ENCODE measurements at regions not wholly inside any gene's neighbourhood (a gene's known extent, or its start where the extent isn't known, plus 50 kb on each side); places are given as distances from the start of the nearest gene placed in this dataset.
"Not testable (repeated sequence)": the region's sequence is repeated elsewhere in the genome, so short reads cannot be mapped to it uniquely, and the experiment has no call there.

DNA sequence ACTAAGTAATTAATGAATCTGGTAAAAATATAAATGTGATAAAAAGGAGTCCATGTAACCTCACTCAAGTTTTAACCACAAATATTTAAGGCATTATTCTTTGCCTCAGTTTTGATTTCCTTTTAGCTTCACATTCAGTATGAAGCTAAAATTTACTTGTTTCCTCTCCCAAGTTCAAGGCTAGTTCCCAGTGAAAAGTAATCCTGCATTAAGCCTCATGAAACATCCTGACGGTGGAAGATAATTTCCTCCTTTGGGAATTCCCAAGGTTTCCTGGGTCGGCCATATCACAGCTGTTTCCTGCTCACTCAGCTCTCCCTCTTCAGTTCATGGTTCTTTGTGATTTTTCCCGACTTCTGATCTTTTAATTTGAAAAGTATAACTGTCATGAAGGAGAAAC lies 1256.8 kb upstream of the FLRT2 start:
- no peak overlapping the region for H3K4me3 ChIP-seq (ENCODE audit: low read depth in 1 of 2, low read length in 2 of 2)
- H3K4me1 ChIP-seq (ENCODE audit: control insufficient read depth in 1 of 2, insufficient read depth in 2 of 2, low read length in 2 of 2), result no peaks in the 10 kb centered on the region
- H3K9me3 ChIP-seq (ENCODE audit: control insufficient read depth in 1 of 2, low read length in 2 of 2), result peaks cover 10 to 12% of the 10 kb centered on the region in 2 donors
- no peaks in the 10 kb centered on the region for H3K27me3 ChIP-seq (ENCODE audit: control insufficient read depth in 1 of 2, insufficient read depth in 2 of 2, low read length in 2 of 2)
- no peak overlapping the region for H3K9ac ChIP-seq (ENCODE audit: low read depth in 1 of 2, low read length in 2 of 2)
- H3K36me3 ChIP-seq (ENCODE audit: control insufficient read depth in 1 of 2, insufficient read depth in 2 of 2, low read length in 2 of 2), result no peaks in the 10 kb centered on the region
- no peak overlapping the region for H3K27ac ChIP-seq (ENCODE audit: low read depth, low read length)

DNA sequence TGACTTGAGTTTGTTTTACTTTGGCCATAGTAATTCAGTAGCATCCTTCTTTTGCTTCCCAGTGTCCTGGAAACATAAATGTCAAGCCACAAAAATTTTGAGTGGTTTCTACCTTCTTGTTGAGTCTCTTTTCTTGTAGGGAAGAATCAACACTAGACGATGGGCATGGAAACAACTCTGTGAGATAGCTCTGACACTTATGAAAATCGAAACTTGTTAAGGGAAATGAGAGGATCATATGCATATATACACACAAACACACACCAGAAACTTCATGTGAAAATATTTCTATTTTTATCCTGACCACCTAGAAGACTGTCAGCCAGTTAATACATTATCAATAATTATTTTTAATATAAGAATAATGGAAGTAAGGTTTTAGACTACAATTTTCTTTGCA lies 1247.3 kb upstream of the FLRT2 start:
- Histone ChIP-seq H3K4me1 (ENCODE audit: control insufficient read depth in 1 of 2, insufficient read depth in 2 of 2, low read length in 2 of 2) (no peaks in the 10 kb centered on the region), H3K9me3 (ENCODE audit: control insufficient read depth in 1 of 2, low read length in 2 of 2) (no peaks in the 10 kb centered on the region), H3K36me3 (ENCODE audit: control insufficient read depth in 1 of 2, insufficient read depth in 2 of 2, low read length in 2 of 2) (no peaks in the 10 kb centered on the region), H3K9ac (ENCODE audit: low read depth in 1 of 2, low read length in 2 of 2) (no peak overlapping the region), H3K27ac (ENCODE audit: low read depth, low read length) (no peak overlapping the region), H3K4me3 (ENCODE audit: low read depth in 1 of 2, low read length in 2 of 2) (no peak overlapping the region), H3K27me3 (ENCODE audit: control insufficient read depth in 1 of 2, insufficient read depth in 2 of 2, low read length in 2 of 2) (no peaks in the 10 kb centered on the region)

DNA sequence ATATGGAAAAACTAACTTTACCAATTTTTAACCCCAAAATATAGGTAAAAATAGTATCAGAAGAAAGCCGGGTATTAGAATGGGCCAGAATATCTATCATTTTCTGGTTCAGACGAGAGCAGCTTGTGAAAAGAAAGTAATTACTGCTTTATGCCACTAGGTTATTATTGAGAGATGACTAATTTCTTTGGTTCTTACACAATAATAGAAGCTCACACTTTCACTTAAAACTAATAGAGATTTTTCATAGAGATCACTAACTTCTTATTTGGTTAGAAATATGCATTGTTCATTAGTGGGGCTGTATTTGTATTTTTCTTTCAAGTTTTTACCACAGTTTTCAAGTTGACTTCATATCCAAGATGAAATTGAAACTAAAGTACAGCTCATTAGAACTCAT lies 1241.2 kb upstream of the FLRT2 start:
- Histone ChIP-seq H3K4me1 (ENCODE audit: control insufficient read depth in 1 of 2, insufficient read depth in 2 of 2, low read length in 2 of 2) (no peaks in the 10 kb centered on the region), H3K9me3 (ENCODE audit: control insufficient read depth in 1 of 2, low read length in 2 of 2) (no peaks in the 10 kb centered on the region), H3K27ac (ENCODE audit: low read depth, low read length) (no peak overlapping the region), H3K27me3 (ENCODE audit: control insufficient read depth in 1 of 2, insufficient read depth in 2 of 2, low read length in 2 of 2) (no peaks in the 10 kb centered on the region), H3K9ac (ENCODE audit: low read depth in 1 of 2, low read length in 2 of 2) (no peak overlapping the region), H3K36me3 (ENCODE audit: control insufficient read depth in 1 of 2, insufficient read depth in 2 of 2, low read length in 2 of 2) (no peaks in the 10 kb centered on the region), H3K4me3 (ENCODE audit: low read depth in 1 of 2, low read length in 2 of 2) (no peak overlapping the region)

DNA sequence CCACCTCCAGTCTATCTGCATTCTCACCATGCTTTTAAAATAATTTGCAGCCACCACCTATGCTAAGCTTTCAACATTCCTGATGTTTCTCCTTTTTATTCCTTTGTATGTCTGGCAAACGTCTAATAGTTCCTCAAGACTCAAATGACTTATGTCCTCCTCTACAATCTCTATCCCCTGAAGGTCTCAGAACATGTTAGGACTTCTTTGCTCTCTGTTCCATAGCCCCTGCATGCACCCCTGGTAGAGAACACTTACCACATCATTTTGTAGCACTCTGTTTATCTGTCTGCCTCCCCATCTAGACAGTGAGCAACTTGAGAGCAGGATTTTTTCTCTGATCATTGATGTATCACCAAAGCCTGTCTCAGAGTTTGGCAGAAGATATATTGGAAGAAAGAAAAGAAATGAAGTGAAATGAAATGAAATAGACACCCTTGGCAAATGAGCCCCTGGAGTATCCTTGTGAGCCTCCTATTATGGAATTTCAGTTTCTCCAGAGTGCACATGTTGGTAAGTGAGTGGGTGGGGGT lies 1231.2 kb upstream of the FLRT2 start:
- H3K36me3 ChIP-seq (ENCODE audit: control insufficient read depth in 1 of 2, insufficient read depth in 2 of 2, low read length in 2 of 2), result no peaks in the 10 kb centered on the region
- H3K9ac ChIP-seq (ENCODE audit: low read depth in 1 of 2, low read length in 2 of 2), result no peak overlapping the region
- no peak overlapping the region for H3K4me3 ChIP-seq (ENCODE audit: low read depth in 1 of 2, low read length in 2 of 2)
- H3K4me1 ChIP-seq (ENCODE audit: control insufficient read depth in 1 of 2, insufficient read depth in 2 of 2, low read length in 2 of 2), result no peaks in the 10 kb centered on the region
- no peak overlapping the region for H3K27ac ChIP-seq (ENCODE audit: low read depth, low read length)
- no peaks in the 10 kb centered on the region for H3K27me3 ChIP-seq (ENCODE audit: control insufficient read depth in 1 of 2, insufficient read depth in 2 of 2, low read length in 2 of 2)
- H3K9me3 ChIP-seq (ENCODE audit: control insufficient read depth in 1 of 2, low read length in 2 of 2), result peaks cover 3 to 9% of the 10 kb centered on the region in 2 donors

DNA sequence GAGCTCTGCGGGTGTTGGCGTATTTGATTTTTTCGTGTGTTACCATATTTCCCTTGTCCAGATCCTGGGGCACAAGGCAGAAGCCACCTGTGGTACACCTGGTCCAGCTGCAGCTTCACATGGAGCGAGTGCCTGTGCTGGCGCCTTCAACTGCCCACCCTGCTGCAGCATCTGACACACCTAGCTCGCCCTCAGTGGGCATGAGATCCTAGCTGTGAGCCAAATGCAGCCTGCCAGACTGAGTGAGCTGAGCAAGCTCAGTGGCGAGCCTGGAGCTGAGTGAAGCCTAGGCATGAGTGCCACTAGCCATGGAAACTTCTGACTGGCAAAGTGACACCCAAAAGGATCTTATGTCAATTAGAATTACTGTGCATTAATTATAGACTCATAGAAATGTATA lies 1226.8 kb upstream of the FLRT2 start:
- peaks cover 3 to 12% of the 10 kb centered on the region in 2 donors for H3K9me3 ChIP-seq (ENCODE audit: control insufficient read depth in 1 of 2, low read length in 2 of 2)
- no peaks in the 10 kb centered on the region for H3K4me1 ChIP-seq (ENCODE audit: control insufficient read depth in 1 of 2, insufficient read depth in 2 of 2, low read length in 2 of 2)
- no peak overlapping the region for H3K27ac ChIP-seq (ENCODE audit: low read depth, low read length)
- H3K36me3 ChIP-seq (ENCODE audit: control insufficient read depth in 1 of 2, insufficient read depth in 2 of 2, low read length in 2 of 2), result no peaks in the 10 kb centered on the region
- no peak overlapping the region for H3K9ac ChIP-seq (ENCODE audit: low read depth in 1 of 2, low read length in 2 of 2)
- H3K27me3 ChIP-seq (ENCODE audit: control insufficient read depth in 1 of 2, insufficient read depth in 2 of 2, low read length in 2 of 2), result no peaks in the 10 kb centered on the region
- H3K4me3 ChIP-seq (ENCODE audit: low read depth in 1 of 2, low read length in 2 of 2), result no peak overlapping the region

DNA sequence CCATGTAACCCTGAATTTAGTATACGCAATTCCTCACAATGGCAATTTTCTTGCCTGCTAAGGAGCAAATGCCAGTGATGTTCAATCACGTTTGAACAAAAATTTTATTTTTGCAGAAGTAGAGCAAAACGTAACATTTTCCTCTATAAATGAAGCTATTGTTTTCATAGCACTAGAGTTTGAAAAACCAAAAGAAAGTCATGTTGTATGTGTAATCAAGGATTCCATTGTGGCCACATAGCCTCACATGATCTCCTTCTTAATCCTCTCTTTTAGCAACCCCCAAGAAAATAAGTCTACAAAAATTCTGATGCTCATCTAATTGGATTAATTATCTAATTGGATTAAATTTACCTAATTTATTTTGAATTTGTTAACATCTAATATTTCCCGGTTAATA lies 1217.4 kb upstream of the FLRT2 start:
- H3K9me3 ChIP-seq (ENCODE audit: control insufficient read depth in 1 of 2, low read length in 2 of 2), result peaks cover 16 to 27% of the 10 kb centered on the region in 2 donors
- no peak overlapping the region for H3K4me3 ChIP-seq (ENCODE audit: low read depth in 1 of 2, low read length in 2 of 2)
- no peaks in the 10 kb centered on the region for H3K4me1 ChIP-seq (ENCODE audit: control insufficient read depth in 1 of 2, insufficient read depth in 2 of 2, low read length in 2 of 2)
- H3K9ac ChIP-seq (ENCODE audit: low read depth in 1 of 2, low read length in 2 of 2), result no peak overlapping the region
- H3K27ac ChIP-seq (ENCODE audit: low read depth, low read length), result no peak overlapping the region
- H3K36me3 ChIP-seq (ENCODE audit: control insufficient read depth in 1 of 2, insufficient read depth in 2 of 2, low read length in 2 of 2), result no peaks in the 10 kb centered on the region
- H3K27me3 ChIP-seq (ENCODE audit: control insufficient read depth in 1 of 2, insufficient read depth in 2 of 2, low read length in 2 of 2), result no peaks in the 10 kb centered on the region

DNA sequence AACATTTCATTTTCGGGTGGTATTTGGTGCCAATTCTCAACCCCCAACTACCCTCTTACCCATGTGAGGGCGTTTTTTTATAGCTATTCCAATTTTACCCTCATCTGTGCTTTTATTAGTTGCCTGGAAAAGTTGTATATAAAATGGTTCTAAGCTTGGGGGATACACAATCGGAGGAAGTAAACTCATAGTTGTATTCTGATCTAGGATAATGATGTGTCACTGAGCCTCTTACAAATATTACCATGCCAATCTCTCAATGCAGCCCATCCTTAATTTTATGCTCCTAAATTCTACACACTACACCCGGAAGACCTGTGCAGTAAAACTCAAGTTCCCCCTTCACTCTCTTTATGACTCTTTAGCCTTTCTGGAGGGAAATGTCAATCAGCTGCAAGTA lies 1206.5 kb upstream of the FLRT2 start:
- no peak overlapping the region for H3K27ac ChIP-seq (ENCODE audit: low read depth, low read length)
- H3K36me3 ChIP-seq (ENCODE audit: control insufficient read depth in 1 of 2, insufficient read depth in 2 of 2, low read length in 2 of 2), result no peaks in the 10 kb centered on the region
- no peak overlapping the region for H3K4me3 ChIP-seq (ENCODE audit: low read depth in 1 of 2, low read length in 2 of 2)
- H3K9me3 ChIP-seq (ENCODE audit: control insufficient read depth in 1 of 2, low read length in 2 of 2), result no peaks in the 10 kb centered on the region
- no peaks in the 10 kb centered on the region for H3K4me1 ChIP-seq (ENCODE audit: control insufficient read depth in 1 of 2, insufficient read depth in 2 of 2, low read length in 2 of 2)
- no peaks in the 10 kb centered on the region for H3K27me3 ChIP-seq (ENCODE audit: control insufficient read depth in 1 of 2, insufficient read depth in 2 of 2, low read length in 2 of 2)
- no peak overlapping the region for H3K9ac ChIP-seq (ENCODE audit: low read depth in 1 of 2, low read length in 2 of 2)

DNA sequence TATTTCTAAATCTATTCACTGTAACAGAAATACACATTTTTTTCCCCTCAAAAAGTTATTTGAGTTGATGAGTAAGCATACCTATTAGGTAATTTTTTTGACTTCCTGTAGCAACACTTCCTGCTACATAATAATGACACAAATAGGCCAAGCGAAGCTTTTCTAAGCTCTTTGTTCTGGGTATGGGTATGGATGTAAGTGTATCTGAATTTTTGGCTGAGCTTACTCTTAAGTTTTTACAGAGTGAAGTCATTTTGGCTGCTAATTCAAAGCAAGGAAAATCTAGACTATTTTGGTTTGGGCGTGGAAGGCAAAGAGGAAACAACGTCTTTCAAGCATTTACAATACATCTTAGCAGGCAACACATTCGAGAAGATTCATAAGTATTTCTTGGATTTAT lies 1206.0 kb upstream of the FLRT2 start:
- H3K4me1 ChIP-seq (ENCODE audit: control insufficient read depth in 1 of 2, insufficient read depth in 2 of 2, low read length in 2 of 2), result no peaks in the 10 kb centered on the region
- no peaks in the 10 kb centered on the region for H3K36me3 ChIP-seq (ENCODE audit: control insufficient read depth in 1 of 2, insufficient read depth in 2 of 2, low read length in 2 of 2)
- H3K27me3 ChIP-seq (ENCODE audit: control insufficient read depth in 1 of 2, insufficient read depth in 2 of 2, low read length in 2 of 2), result no peaks in the 10 kb centered on the region
- H3K27ac ChIP-seq (ENCODE audit: low read depth, low read length), result no peak overlapping the region
- no peak overlapping the region for H3K9ac ChIP-seq (ENCODE audit: low read depth in 1 of 2, low read length in 2 of 2)
- H3K9me3 ChIP-seq (ENCODE audit: control insufficient read depth in 1 of 2, low read length in 2 of 2), result peaks cover under 1 to 3% of the 10 kb centered on the region in 2 donors
- H3K4me3 ChIP-seq (ENCODE audit: low read depth in 1 of 2, low read length in 2 of 2), result no peak overlapping the region

DNA sequence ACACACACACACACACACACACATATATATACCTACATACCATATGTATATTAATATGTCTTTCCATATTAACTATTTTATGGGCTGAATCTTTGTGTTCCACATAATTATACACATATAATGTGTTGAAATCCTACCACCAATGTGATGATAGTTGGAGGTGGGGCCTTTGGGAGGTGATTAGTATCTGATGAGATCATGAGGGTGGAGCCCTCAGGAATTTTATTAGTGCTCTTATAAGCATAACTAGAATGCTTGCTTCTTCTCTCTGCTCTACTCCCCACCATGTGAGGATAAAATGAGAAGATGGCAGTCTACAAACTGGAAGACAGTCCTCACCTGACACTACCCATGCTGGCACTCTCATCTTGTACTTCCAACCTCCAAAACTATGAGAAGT lies 1193.5 kb upstream of the FLRT2 start:
- no peak overlapping the region for H3K9ac ChIP-seq (ENCODE audit: low read depth in 1 of 2, low read length in 2 of 2)
- no peaks in the 10 kb centered on the region for H3K36me3 ChIP-seq (ENCODE audit: control insufficient read depth in 1 of 2, insufficient read depth in 2 of 2, low read length in 2 of 2)
- H3K27ac ChIP-seq (ENCODE audit: low read depth, low read length), result no peak overlapping the region
- H3K27me3 ChIP-seq (ENCODE audit: control insufficient read depth in 1 of 2, insufficient read depth in 2 of 2, low read length in 2 of 2), result no peaks in the 10 kb centered on the region
- no peak overlapping the region for H3K4me3 ChIP-seq (ENCODE audit: low read depth in 1 of 2, low read length in 2 of 2)
- H3K4me1 ChIP-seq (ENCODE audit: control insufficient read depth in 1 of 2, insufficient read depth in 2 of 2, low read length in 2 of 2), result no peaks in the 10 kb centered on the region
- H3K9me3 ChIP-seq (ENCODE audit: control insufficient read depth in 1 of 2, low read length in 2 of 2), result peaks cover 6 to 15% of the 10 kb centered on the region in 2 donors

DNA sequence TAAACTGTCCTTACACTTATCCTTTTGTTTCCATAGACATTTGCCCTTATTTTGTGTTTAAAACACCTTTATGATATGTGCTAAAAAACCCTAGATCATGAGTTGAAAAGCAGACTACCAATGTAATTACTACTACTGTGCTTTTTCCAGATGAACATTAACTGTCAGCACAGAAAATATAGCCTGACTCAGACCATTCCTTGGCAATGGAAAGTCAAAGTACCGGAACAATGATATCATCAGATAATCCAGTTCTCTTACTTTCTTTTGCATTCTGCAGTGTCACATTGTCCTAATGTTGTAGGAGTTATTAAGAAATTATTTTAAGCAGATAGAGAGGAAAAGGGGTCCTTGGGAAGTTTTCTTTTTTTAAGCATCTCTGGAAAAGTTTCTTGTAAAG lies 1189.0 kb upstream of the FLRT2 start:
- Histone ChIP-seq H3K4me3 (ENCODE audit: low read depth in 1 of 2, low read length in 2 of 2) (no peak overlapping the region), H3K27me3 (ENCODE audit: control insufficient read depth in 1 of 2, insufficient read depth in 2 of 2, low read length in 2 of 2) (no peaks in the 10 kb centered on the region), H3K9ac (ENCODE audit: low read depth in 1 of 2, low read length in 2 of 2) (no peak overlapping the region), H3K9me3 (ENCODE audit: control insufficient read depth in 1 of 2, low read length in 2 of 2) (peaks cover 6 to 10% of the 10 kb centered on the region in 2 donors), H3K4me1 (ENCODE audit: control insufficient read depth in 1 of 2, insufficient read depth in 2 of 2, low read length in 2 of 2) (no peaks in the 10 kb centered on the region), H3K36me3 (ENCODE audit: control insufficient read depth in 1 of 2, insufficient read depth in 2 of 2, low read length in 2 of 2) (no peaks in the 10 kb centered on the region), H3K27ac (ENCODE audit: low read depth, low read length) (no peak overlapping the region)

DNA sequence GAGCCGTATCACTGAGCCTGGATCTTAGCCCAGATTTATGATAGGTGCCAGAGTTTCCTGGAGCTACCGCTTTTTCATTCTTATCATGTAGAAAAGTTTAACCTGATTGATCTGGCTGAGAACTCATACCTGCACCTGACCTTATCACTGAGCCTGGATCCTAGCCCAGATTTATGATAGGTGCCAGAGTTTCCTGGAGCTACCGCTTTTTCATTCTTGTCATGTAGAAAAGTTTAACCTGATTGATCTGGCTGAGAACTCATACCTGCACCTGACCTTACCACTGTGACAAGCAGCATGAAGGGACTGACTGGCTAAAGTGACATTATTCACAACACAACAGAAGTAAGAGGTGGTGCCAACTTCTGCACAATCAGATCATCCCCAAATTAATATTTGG lies 1188.1 kb upstream of the FLRT2 start:
- not testable (repeated sequence) for H3K27ac ChIP-seq (ENCODE audit: low read depth, low read length); H3K9ac ChIP-seq (ENCODE audit: low read depth in 1 of 2, low read length in 2 of 2); H3K4me1 ChIP-seq (ENCODE audit: control insufficient read depth in 1 of 2, insufficient read depth in 2 of 2, low read length in 2 of 2); H3K36me3 ChIP-seq (ENCODE audit: control insufficient read depth in 1 of 2, insufficient read depth in 2 of 2, low read length in 2 of 2); H3K4me3 ChIP-seq (ENCODE audit: low read depth in 1 of 2, low read length in 2 of 2); H3K27me3 ChIP-seq (ENCODE audit: control insufficient read depth in 1 of 2, insufficient read depth in 2 of 2, low read length in 2 of 2)
- H3K9me3 ChIP-seq (ENCODE audit: control insufficient read depth in 1 of 2, low read length in 2 of 2), result peaks cover 6 to 11% of the 10 kb centered on the region in 2 donors
